H9 (cell line): ENCODE measurements at regions not wholly inside any gene's neighbourhood (a gene's known extent, or its start where the extent isn't known, plus 50 kb on each side); places are given as distances from the start of the nearest gene placed in this dataset.

ENCODE experiments used
- DNase-seq: peaks from one replicate; pipeline ENCODE4 v3.0.0-alpha.2; 2017
- H2AFZ ChIP-seq: one replicate; pipeline ENCODE4 v1.6.1; 2013; ENCODE audit warnings: mild to moderate bottlenecking, low read length, control low read depth, moderate library complexity
- H2AK5ac ChIP-seq: 2 replicates; pipeline ENCODE4 v1.6.1; 2013; ENCODE audit warnings: low read length, control low read depth, mixed read lengths; ENCODE audit not compliant: insufficient read length
- H2BK120ac ChIP-seq: one replicate; pipeline ENCODE4 v1.6.1; 2013; ENCODE audit warnings: low read depth, mild to moderate bottlenecking, low read length, control low read depth, inconsistent platforms; ENCODE audit not compliant: poor library complexity, severe bottlenecking
- H2BK12ac ChIP-seq: 2 replicates; pipeline ENCODE4 v1.6.1; 2013; ENCODE audit warnings: low read length, control low read depth, mixed read lengths, low read depth; ENCODE audit not compliant: insufficient read length
- H2BK15ac ChIP-seq: 2 replicates; pipeline ENCODE4 v1.6.1; 2013; ENCODE audit warnings: low read depth, low read length, control low read depth
- H2BK20ac ChIP-seq: one replicate; pipeline ENCODE4 v1.6.1; 2013; ENCODE audit warnings: low read depth, mild to moderate bottlenecking, low read length, control low read depth, inconsistent platforms; ENCODE audit not compliant: poor library complexity, severe bottlenecking
- H2BK5ac ChIP-seq: 2 replicates; pipeline ENCODE4 v1.6.1; 2013; ENCODE audit warnings: low read length, control low read depth, mixed read lengths; ENCODE audit not compliant: insufficient read length
- H3K14ac ChIP-seq: 2 replicates; pipeline ENCODE4 v1.6.1; 2013; ENCODE audit warnings: low read length, control low read depth; ENCODE audit not compliant: insufficient read depth
- H3K18ac ChIP-seq: 2 replicates; pipeline ENCODE4 v1.6.1; 2013; ENCODE audit warnings: low read depth, mild to moderate bottlenecking, mixed read lengths, low read length, control low read depth; ENCODE audit not compliant: insufficient read length
- H3K23ac ChIP-seq: 2 replicates; pipeline ENCODE4 v1.6.1; 2013; ENCODE audit warnings: low read length, control low read depth, mixed read lengths, low read depth; ENCODE audit not compliant: insufficient read length
- H3K23me2 ChIP-seq: 2 replicates; pipeline ENCODE4 v1.6.1; 2013; ENCODE audit warnings: low read depth, mild to moderate bottlenecking, mixed read lengths, low read length, control low read depth; ENCODE audit not compliant: insufficient read length, poor library complexity, severe bottlenecking
- H3K27ac ChIP-seq: 2 replicates; pipeline ENCODE4 v1.5.1; 2013; ENCODE audit warnings: low read length, control low read depth, mixed read lengths, low read depth; ENCODE audit not compliant: insufficient read length
- H3K27me3 ChIP-seq: 2 replicates; pipeline ENCODE4 v1.6.1; 2013; ENCODE audit warnings: low read length, control low read depth, inconsistent platforms; ENCODE audit not compliant: insufficient read depth
- H3K4ac ChIP-seq: 2 replicates; pipeline ENCODE4 v1.6.1; 2013; ENCODE audit warnings: low read depth, mild to moderate bottlenecking, control low read depth, inconsistent platforms, low read length, moderate library complexity
- H3K4me1 ChIP-seq: 2 replicates; pipeline ENCODE4 v1.6.1; 2013; ENCODE audit warnings: low read length, control low read depth, inconsistent platforms; ENCODE audit not compliant: insufficient read depth
- H3K4me2 ChIP-seq: 2 replicates; pipeline ENCODE4 v1.6.1; 2013; ENCODE audit warnings: low read length, control low read depth, mixed read lengths; ENCODE audit not compliant: insufficient read length, insufficient read depth
- H3K56ac ChIP-seq: 2 replicates; pipeline ENCODE4 v1.6.1; 2013; ENCODE audit warnings: low read depth, mild to moderate bottlenecking, mixed read lengths, low read length, control low read depth; ENCODE audit not compliant: insufficient read length
- H3K79me1 ChIP-seq: 2 replicates; pipeline ENCODE4 v1.6.1; 2013; ENCODE audit warnings: low read depth, mild to moderate bottlenecking, moderate library complexity, low read length, control low read depth, inconsistent platforms; ENCODE audit not compliant: insufficient read depth, poor library complexity, severe bottlenecking
- H3K79me2 ChIP-seq: 2 replicates; pipeline ENCODE4 v1.6.1; 2013; ENCODE audit warnings: low read length, control low read depth, inconsistent platforms; ENCODE audit not compliant: insufficient read depth
- H3K9ac ChIP-seq: 2 replicates; pipeline ENCODE4 v1.6.1; 2013; ENCODE audit warnings: low read length, control low read depth, mixed read lengths; ENCODE audit not compliant: insufficient read length; ENCODE audit errors: extremely low read depth
- H3K9me3 ChIP-seq: one replicate; pipeline ENCODE4 v1.6.1; 2013; ENCODE audit warnings: low read depth, low read length, inconsistent platforms; ENCODE audit not compliant: control insufficient read depth
- H3T11ph ChIP-seq: one replicate; pipeline ENCODE4 v1.6.1; 2013; ENCODE audit warnings: mild to moderate bottlenecking, low read length, control low read depth, inconsistent platforms
- H4K20me1 ChIP-seq: one replicate; pipeline ENCODE4 v1.6.1; 2013; ENCODE audit not compliant: control insufficient read depth, insufficient read length, insufficient read depth
- H4K5ac ChIP-seq: 2 replicates; pipeline ENCODE4 v1.6.1; 2013; ENCODE audit warnings: low read depth, mild to moderate bottlenecking, mixed read lengths, low read length, control low read depth; ENCODE audit not compliant: insufficient read length
- H4K8ac ChIP-seq: replicated peaks from 2 replicates; pipeline ENCODE4 v1.6.1; 2013; ENCODE audit warnings: low read length, control low read depth, mixed read lengths, low read depth; ENCODE audit not compliant: insufficient read length
- H4K91ac ChIP-seq: 2 replicates; pipeline ENCODE4 v1.6.1; 2013; ENCODE audit warnings: low read depth, mild to moderate bottlenecking, moderate library complexity, mixed read lengths, low read length, control low read depth; ENCODE audit not compliant: insufficient read length
- H3K27ac Mint-ChIP-seq, 3 experiments: 2 replicates in 2 of 3; 3 replicates in 1 of 3; pipeline ENCODE4 v1.8.0; 2020 to 2021; ENCODE audit warnings: mixed read lengths in 3 of 3, mild to moderate bottlenecking in 1 of 3, moderate library complexity in 1 of 3
- H3K27me3 Mint-ChIP-seq: 2 replicates; pipeline ENCODE4 v1.8.0; 2021; ENCODE audit warnings: low read depth, mild to moderate bottlenecking, moderate library complexity, mixed read lengths
- H3K36me3 Mint-ChIP-seq, 3 experiments: 2 replicates in 2 of 3; 3 replicates in 1 of 3; pipeline ENCODE4 v1.8.0; 2020 to 2021; ENCODE audit warnings: low read depth in 3 of 3, mixed read lengths in 3 of 3; ENCODE audit not compliant: insufficient read depth in 1 of 3
- H3K4me1 Mint-ChIP-seq, 2 experiments: 2 replicates each; pipeline ENCODE4 v1.8.0; 2020; ENCODE audit warnings: mixed read lengths in 2 of 2
- H3K4me3 Mint-ChIP-seq, 2 experiments: 2 replicates in 1 of 2; 3 replicates in 1 of 2; pipeline ENCODE4 v1.8.0; 2020 to 2021; ENCODE audit warnings: mild to moderate bottlenecking in 2 of 2, mixed read lengths in 2 of 2, moderate library complexity in 1 of 2
- H3K9me3 Mint-ChIP-seq, 2 experiments: 2 replicates in 1 of 2; 3 replicates in 1 of 2; pipeline ENCODE4 v1.8.0; 2020; ENCODE audit warnings: mild to moderate bottlenecking in 2 of 2, mixed read lengths in 2 of 2, moderate library complexity in 1 of 2
- WGBS: extraction: QIAGEN DNeasy Blood & Tissue Kit; methylation state at CpG from one replicate; pipeline ENCODE4 v1.1.7; 2013; ENCODE audit warnings: missing lambda C conversion rate, low lambda C conversion rate, mixed read lengths; ENCODE audit not compliant: insufficient read length; ENCODE audit errors: extremely low coverage; 5-methylcytosine and 5-hydroxymethylcytosine counted together
- TF ChIP-seq, protein P1 (sequence below): fragments of 200-600 bp; sonication (generic); conservative IDR thresholded peaks from 3 replicates; pipeline ENCODE4 v1.8.0; 2021; ENCODE audit warnings: antibody characterized with exemption, mild to moderate bottlenecking

DNA sequence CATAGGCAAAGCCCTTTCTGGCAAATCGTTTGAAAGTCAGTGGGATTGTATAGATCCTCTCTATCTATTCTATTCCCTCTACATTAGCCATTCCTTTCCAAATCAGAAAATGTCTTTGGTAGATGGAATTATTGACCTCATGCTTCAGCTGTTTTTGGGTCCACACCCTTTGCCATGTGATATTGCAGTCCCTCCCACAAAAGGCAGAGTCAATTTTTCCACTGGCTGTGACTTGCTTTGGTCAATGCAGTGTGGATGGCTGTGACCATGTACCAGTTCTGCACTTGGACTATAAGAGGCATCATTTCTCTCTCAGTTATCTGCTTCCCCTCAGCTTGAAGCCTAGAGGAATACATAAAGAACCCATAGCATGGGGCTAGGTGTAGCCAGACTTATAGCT lies 332.9 kb downstream of the PTEN start:
- H3K9ac ChIP-seq: no peak overlapping the region
- no peak overlapping the region for H3K14ac ChIP-seq
- H3K27me3 ChIP-seq: no peaks in the 10 kb centered on the region
- Mint-ChIP-seq H3K27me3 (no peaks in the 10 kb centered on the region), H3K36me3 (peaks cover 0 to 1% (median 0%) of the 10 kb centered on the region in 3 experiments; a peak in 1 of 7 replicates), H3K4me1 (peaks cover 3 to 11% of the 10 kb centered on the region in 2 experiments; a peak in 3 of 4 replicates), H3K9me3 (peaks cover 0 to 4% of the 10 kb centered on the region in 2 experiments; a peak in 2 of 5 replicates), H3K27ac (no peak overlapping the region), H3K4me3 (no peak overlapping the region)
- H3K4me1 ChIP-seq: no peaks in the 10 kb centered on the region
- H2BK20ac ChIP-seq: no peak overlapping the region
- no peak overlapping the region for H4K8ac ChIP-seq
- DNase-seq: no peak
- H3K9me3 ChIP-seq: no peaks in the 10 kb centered on the region
- no CpG with 5 or more reads among the region's 1 CpG for WGBS
- no peak overlapping the region for H3K4ac ChIP-seq
- no peak overlapping the region for H2AK5ac ChIP-seq
- no peak overlapping the region for H4K91ac ChIP-seq
- H2BK15ac ChIP-seq: no peak overlapping the region
- TF ChIP-seq, protein P1, sequence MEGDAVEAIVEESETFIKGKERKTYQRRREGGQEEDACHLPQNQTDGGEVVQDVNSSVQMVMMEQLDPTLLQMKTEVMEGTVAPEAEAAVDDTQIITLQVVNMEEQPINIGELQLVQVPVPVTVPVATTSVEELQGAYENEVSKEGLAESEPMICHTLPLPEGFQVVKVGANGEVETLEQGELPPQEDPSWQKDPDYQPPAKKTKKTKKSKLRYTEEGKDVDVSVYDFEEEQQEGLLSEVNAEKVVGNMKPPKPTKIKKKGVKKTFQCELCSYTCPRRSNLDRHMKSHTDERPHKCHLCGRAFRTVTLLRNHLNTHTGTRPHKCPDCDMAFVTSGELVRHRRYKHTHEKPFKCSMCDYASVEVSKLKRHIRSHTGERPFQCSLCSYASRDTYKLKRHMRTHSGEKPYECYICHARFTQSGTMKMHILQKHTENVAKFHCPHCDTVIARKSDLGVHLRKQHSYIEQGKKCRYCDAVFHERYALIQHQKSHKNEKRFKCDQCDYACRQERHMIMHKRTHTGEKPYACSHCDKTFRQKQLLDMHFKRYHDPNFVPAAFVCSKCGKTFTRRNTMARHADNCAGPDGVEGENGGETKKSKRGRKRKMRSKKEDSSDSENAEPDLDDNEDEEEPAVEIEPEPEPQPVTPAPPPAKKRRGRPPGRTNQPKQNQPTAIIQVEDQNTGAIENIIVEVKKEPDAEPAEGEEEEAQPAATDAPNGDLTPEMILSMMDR: no peak
- H4K20me1 ChIP-seq: no peaks in the 10 kb centered on the region
- H2BK120ac ChIP-seq: no peak overlapping the region
- no peaks in the 10 kb centered on the region for H3K79me2 ChIP-seq
- H2BK5ac ChIP-seq: no peak overlapping the region
- no peak overlapping the region for H3K18ac ChIP-seq
- no peak overlapping the region for H2BK12ac ChIP-seq
- no peak overlapping the region for H3K56ac ChIP-seq
- H3K23me2 ChIP-seq: no peaks in the 10 kb centered on the region
- H3K27ac ChIP-seq: no peak overlapping the region
- no peak overlapping the region for H4K5ac ChIP-seq
- no peak overlapping the region for H3K23ac ChIP-seq
- no peak overlapping the region for H3T11ph ChIP-seq
- H3K4me2 ChIP-seq: no peak overlapping the region
- no peaks in the 10 kb centered on the region for H3K79me1 ChIP-seq
- no peak overlapping the region for H2AFZ ChIP-seq
